DMS 273 (cell line): ENCODE measurements at regions not wholly inside any gene's neighbourhood (a gene's known extent, or its start where the extent isn't known, plus 50 kb on each side); places are given as distances from the start of the nearest gene placed in this dataset.
"Not testable (repeated sequence)": the region's sequence is repeated elsewhere in the genome, so short reads cannot be mapped to it uniquely, and the experiment has no call there.

Experiments
- DNase-seq: peaks from one replicate; lab custom pipeline; 2025; ENCODE audit not compliant: unreplicated experiment; lab: John Stamatoyannopoulos, UW

DNA sequence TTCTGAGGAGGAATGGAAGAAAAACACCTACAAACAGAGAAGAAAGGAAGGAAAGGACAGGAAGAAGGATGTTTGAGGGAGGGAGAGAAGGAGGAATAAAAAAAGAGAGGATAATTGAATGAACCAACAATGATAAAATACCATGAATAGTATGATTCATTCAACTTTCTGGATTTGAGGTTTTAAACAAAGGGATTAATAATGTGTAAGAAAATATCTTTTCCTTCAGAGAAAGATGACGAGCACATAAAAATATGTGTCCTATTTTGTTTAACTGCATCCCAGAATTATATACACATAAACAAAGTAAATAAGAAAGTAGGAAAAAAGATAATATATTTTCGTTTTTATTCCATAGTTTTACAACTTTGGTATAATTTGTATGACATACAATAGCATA, 1380.4 kb downstream of the STIM2 start:
- no peak for DNase-seq

DNA sequence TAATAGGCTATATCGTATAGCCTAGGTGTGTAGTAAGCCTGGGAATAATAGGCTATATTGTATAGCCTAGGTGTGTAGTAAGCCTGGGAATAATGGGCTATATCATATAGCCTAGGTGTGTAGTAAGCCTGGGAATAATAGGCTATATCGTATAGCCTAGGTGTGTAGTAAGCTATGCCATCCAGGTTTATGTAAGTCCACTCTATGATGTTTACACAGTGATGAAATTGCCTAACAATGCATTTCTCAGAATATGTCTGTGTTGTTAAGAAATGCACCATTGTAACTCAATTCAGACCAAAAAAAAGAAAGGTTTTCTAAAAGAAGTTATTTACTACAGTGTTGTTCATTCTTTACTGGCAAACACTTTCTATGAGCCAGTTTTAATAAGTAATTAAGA, 1387.2 kb downstream of the STIM2 start:
- no peak for DNase-seq

DNA sequence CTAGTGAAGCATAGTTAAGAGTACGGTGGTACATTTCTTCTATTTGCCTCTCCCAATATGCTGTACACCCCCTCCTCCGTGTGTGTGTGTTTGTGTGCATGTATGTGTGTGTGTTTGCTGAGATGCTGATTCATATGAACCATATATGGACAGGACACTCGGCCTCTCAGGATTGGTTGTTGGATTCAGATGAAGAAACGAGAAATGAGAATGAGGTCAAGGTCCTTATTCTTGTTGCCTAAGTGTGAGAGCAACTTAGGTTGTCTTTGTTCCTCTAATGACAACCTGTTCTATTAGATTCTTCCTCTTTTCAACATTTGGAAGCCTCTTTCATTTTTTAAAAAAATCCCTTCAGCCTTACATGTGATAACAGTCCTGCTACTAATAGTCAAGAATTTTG, 1387.6 kb downstream of the STIM2 start:
- no peak for DNase-seq

GRCh38 chr4:28250646-28251045, 1390.0 kb downstream of the STIM2 start:
- no peak for DNase-seq

- no peak for DNase-seq
These were observed 1391.2 kb downstream of the STIM2 start for GRCh38 chr4:28251831-28252230.

- no peak for DNase-seq
These were observed 1393.4 kb downstream of the STIM2 start for GRCh38 chr4:28254003-28254402.

- DNase-seq = no peak
These were observed 1395.7 kb downstream of the STIM2 start for GRCh38 chr4:28256295-28256694.

GRCh38 chr4:28259951-28260350, 1399.3 kb downstream of the STIM2 start:
- DNase-seq = no peak

GRCh38 chr4:28267166-28267565, 1406.5 kb downstream of the STIM2 start:
- no peak for DNase-seq

GRCh38 chr4:28269426-28269825, 1408.8 kb downstream of the STIM2 start:
- DNase-seq = no peak

GRCh38 chr4:28277931-28278330, 1417.3 kb downstream of the STIM2 start:
- no peak for DNase-seq

- no peak for DNase-seq
These were observed 1418.0 kb downstream of the STIM2 start for GRCh38 chr4:28278676-28279075.

GRCh38 chr4:28279249-28279648, 1418.6 kb downstream of the STIM2 start:
- DNase-seq = no peak

- DNase-seq = not testable (repeated sequence)
These were observed 1425.6 kb downstream of the STIM2 start for GRCh38 chr4:28286266-28286665.

GRCh38 chr4:28287831-28288233, 1427.2 kb downstream of the STIM2 start:
- DNase-seq = no peak

- DNase-seq = no peak
These were observed 1435.6 kb downstream of the STIM2 start for GRCh38 chr4:28296239-28296638.

- DNase-seq = no peak
These were observed 1450.3 kb downstream of the STIM2 start for GRCh38 chr4:28310926-28311325.

DNA sequence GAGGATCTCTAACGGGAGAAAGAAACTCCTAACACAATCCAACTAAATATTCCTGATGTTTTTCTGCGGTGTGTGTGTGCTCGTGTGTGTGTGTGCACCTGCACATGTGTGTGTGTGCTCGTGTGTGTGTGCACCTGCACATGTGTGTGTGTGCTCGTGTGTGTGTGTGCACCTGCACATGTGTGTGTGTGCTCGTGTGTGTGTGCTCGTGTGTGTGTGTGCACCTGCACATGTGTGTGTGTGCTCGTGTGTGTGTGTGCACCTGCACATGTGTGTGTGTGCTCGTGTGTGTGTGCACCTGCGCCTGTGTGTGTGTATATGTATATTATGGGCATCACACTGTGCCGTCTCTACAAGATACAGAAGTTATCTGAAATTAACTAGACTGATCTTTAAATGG, 1451.9 kb downstream of the STIM2 start:
- not testable (repeated sequence) for DNase-seq

DNA sequence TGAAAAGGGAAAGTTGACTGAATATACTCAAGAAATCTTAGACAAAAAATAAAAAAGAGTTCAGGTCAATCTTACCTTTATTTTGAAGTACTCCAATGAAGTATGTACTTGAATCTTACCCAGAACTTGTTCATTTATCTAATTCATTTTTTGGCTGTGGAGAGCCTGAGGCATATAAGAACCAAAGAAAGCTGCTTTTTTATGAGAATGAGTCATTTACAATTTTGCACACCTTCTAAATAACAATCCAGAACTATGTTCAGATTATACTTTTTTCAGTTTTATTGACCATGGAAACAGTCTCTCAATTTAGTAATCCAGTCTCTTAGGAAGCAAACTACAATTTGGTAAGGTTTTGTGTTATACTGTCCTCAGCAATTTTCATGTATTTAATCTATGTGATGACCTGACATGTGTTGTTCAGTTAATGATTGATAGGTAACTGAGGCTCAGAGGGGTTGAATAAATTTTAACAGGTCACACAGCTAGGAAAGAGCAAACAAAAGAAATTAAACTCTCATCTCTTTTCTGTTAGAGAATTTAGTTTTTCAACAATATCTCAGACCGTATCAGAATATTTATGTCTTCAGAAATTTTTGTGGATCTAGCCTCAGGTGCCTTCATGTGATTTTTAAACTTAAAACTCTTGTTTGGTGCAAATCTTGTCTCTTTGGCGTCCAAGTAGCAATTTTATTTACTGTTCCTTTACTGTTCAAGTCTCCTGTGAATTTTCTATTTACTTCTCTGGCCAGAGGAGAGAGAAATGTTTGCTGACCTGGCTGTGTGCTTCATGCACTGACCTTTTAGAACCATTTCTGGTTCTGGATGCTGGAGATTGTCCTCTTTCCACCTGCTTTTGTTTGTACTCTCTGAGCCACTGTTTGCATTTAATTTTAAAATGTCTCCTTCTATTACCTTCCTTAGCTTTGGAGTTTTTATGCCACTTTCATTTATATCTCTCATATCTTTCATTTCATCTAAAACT, 1453.4 kb downstream of the STIM2 start:
- no peak for DNase-seq

DNA sequence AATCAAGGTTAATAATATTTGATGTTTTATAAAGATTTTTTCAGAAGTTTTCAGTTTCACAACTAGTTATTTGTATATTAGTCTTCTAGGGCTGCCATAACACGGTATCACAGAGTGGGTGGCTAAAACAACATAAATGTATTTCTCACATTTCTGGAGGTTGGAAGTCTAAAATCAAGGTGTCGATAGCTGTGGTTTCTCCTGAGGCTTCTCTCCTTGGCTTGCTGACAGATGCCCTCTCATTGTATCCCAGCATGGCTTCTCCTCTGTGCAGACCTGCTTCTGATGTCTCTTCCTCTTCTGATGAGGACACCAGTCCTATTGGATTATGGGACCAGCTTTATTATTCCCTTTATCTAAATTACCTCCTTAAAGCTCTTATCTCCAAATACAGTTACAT, 1456.6 kb downstream of the STIM2 start:
- DNase-seq = no peak

- no peak for DNase-seq
These were observed 1473.6 kb downstream of the STIM2 start for GRCh38 chr4:28334249-28334648.

GRCh38 chr4:28341784-28342183, 1481.1 kb downstream of the STIM2 start:
- no peak for DNase-seq

DNA sequence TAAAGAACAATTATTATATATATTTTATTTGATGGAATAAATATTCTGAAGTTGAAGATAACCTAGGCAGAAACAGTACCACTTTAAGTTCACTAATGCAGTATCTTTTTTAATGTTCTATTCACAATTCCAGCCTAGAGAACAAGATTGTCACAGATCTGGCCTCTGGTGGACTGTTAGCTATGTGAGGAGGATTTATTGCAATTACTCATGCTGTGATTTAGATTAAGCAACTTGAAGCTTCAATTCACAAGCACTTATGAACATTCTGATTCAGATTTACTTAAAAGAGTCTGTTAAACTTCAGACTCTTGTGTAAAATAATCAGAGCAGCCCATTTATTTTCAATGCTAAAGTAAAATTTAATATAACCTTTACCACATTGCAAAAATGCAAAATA, 1489.8 kb downstream of the STIM2 start:
- DNase-seq = no peak
